Gastrocnemius medialis (tissue), 4 donors: ENCODE measurements at regions not wholly inside any gene's neighbourhood (a gene's known extent, or its start where the extent isn't known, plus 50 kb on each side); places are given as distances from the start of the nearest gene placed in this dataset.

ENCODE experiments used
- ATAC-seq, 2 donors: fragments of 150-250 bp; one replicate each; pipeline ENCODE4 v1.9.1; 2016
- DNase-seq, 2 donors: peaks; one replicate each; pipeline ENCODE4 v3.0.0-alpha.2; 2019
- H3K27ac ChIP-seq, 4 donors: fragments of 200-600 bp; sonication (generic); 1 replicate in 1 of 4; 2 replicates in 3 of 4; pipeline ENCODE4 v1.5.1; 2016 to 2018; ENCODE audit warnings: mild to moderate bottlenecking in 2 of 4, moderate library complexity in 1 of 4
- H3K27me3 ChIP-seq, 3 donors: fragments of 200-600 bp; sonication (generic) in 2 of 3; 1 replicate in 1 of 3; 2 replicates in 2 of 3; pipeline versions ENCODE4 v1.5.1 to v1.6.0; 2016 to 2019; ENCODE audit warnings: mild to moderate bottlenecking in 1 of 3, moderate library complexity in 1 of 3
- H3K36me3 ChIP-seq, 2 donors: fragments of 200-600 bp; sonication (generic) in 1 of 2; one replicate each; pipeline ENCODE4 v1.5.1; 2017 to 2018
- H3K4me1 ChIP-seq, 2 donors: fragments of 200-600 bp; sonication (generic) in 1 of 2; one replicate each; pipeline ENCODE4 v1.5.1; 2016 to 2017; ENCODE audit warnings: mild to moderate bottlenecking in 2 of 2
- H3K4me3 ChIP-seq, 4 donors: fragments of 200-600 bp; sonication (generic) in 3 of 4; 1 replicate in 1 of 4; 2 replicates in 3 of 4; pipeline ENCODE4 v1.5.1; 2016 to 2019; ENCODE audit warnings: mild to moderate bottlenecking in 2 of 4
- H3K9me3 ChIP-seq, 3 donors: fragments of 200-600 bp; sonication (generic) in 2 of 3; 1 replicate in 1 of 3; 2 replicates in 2 of 3; pipeline ENCODE4 v1.5.1; 2016 to 2019
- POLR2A ChIP-seq, 2 donors: fragments of 450-650 bp; IDR thresholded peaks; one replicate each; pipeline ENCODE4 v1.6.1; 2017; ENCODE audit warnings: antibody characterized with exemption in 2 of 2, mild to moderate bottlenecking in 2 of 2, moderate library complexity in 2 of 2
- in situ Hi-C, 4 donors: fragments of 200-750 bp; cut with MboI; loops; one replicate each; pipeline versions ENCODE4 v1.15.0 to v1.8.0; 2017; ENCODE audit warnings: low sequenced_read_pairs in 4 of 4
- intact Hi-C: fragments of 100-400 bp; cut with DNase I; formaldehyde crosslinking; loops from one replicate; pipeline ENCODE4 v1.15.1; 2023; ENCODE audit warnings: low total_unique reads
- TF ChIP-seq, protein P1 (sequence below), 5 experiments: fragments of 450-650 bp in 3 of 5; fragments of 200-600 bp in 2 of 5; sonication (generic) in 2 of 5; IDR thresholded peaks in 4 of 5; conservative IDR thresholded peaks in 1 of 5; 1 replicate in 4 of 5; 2 replicates in 1 of 5; pipeline ENCODE4 v1.5.1; 2016 to 2019; ENCODE audit warnings: antibody characterized with exemption in 5 of 5, mild to moderate bottlenecking in 3 of 5, moderate library complexity in 3 of 5

DNA sequence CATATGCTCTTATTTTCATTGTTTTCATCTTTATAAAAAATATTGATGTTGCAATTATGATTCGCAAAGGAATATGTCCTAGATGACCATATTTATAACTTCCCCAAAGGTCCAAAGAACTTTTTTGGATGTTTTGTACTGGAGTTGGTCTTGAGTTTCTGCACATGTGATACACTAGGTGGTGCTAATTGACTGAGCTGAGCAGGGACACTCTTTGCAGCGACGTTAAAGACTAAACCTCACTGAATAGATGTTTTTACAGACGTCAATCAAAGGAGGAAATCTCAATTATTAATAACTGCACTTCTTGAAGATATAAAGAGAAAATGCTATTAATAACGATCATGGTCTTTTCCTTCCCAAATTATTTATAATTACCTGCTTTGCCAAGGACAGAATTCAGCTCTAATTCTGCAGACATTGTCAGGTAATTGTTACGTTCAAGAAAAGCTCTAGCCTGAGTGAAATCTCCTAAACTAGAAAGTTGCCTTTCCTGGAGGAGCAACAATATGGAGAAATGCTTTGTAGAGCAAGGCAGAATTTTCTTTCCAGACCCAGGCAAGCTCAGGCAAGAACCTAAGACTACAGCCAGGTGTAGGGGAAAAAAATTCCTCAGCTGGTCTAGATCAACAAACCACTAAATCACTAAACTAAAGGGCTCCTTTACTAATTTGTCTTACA, 119.3 kb upstream of the RBBP8 start:
- ATAC-seq (no peak), DNase-seq (no peak)
- Histone ChIP-seq H3K36me3 (no peaks in the 10 kb centered on the region), H3K4me1 (no peaks in the 10 kb centered on the region), H3K27me3 (no peaks in the 10 kb centered on the region), H3K4me3 (no peak overlapping the region), H3K27ac (no peak overlapping the region), H3K9me3 (no peaks in the 10 kb centered on the region)
- in situ Hi-C loops (no loop called here), intact Hi-C loops (no loop called here)
- TF ChIP-seq, protein P1, sequence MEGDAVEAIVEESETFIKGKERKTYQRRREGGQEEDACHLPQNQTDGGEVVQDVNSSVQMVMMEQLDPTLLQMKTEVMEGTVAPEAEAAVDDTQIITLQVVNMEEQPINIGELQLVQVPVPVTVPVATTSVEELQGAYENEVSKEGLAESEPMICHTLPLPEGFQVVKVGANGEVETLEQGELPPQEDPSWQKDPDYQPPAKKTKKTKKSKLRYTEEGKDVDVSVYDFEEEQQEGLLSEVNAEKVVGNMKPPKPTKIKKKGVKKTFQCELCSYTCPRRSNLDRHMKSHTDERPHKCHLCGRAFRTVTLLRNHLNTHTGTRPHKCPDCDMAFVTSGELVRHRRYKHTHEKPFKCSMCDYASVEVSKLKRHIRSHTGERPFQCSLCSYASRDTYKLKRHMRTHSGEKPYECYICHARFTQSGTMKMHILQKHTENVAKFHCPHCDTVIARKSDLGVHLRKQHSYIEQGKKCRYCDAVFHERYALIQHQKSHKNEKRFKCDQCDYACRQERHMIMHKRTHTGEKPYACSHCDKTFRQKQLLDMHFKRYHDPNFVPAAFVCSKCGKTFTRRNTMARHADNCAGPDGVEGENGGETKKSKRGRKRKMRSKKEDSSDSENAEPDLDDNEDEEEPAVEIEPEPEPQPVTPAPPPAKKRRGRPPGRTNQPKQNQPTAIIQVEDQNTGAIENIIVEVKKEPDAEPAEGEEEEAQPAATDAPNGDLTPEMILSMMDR (IDR thresholded peaks at IDR 0.05 in 4 of 5, conservative IDR thresholded peaks at IDR 0.05 in 1 of 5): no peak
- no peak for TF ChIP-seq POLR2A (IDR thresholded peaks at IDR 0.05)

- H3K9me3 ChIP-seq: no peaks in the 10 kb centered on the region
- no peak overlapping the region for H3K27ac ChIP-seq
- in situ Hi-C loops (no loop called here), intact Hi-C loops (no loop called here)
- no peak overlapping the region for H3K4me3 ChIP-seq
- no peaks in the 10 kb centered on the region for H3K36me3 ChIP-seq
- ATAC-seq (no peak), DNase-seq (no peak)
- no peaks in the 10 kb centered on the region for H3K4me1 ChIP-seq
- TF ChIP-seq, protein P1 (IDR thresholded peaks at IDR 0.05 in 4 of 5, conservative IDR thresholded peaks at IDR 0.05 in 1 of 5): no peak
- TF ChIP-seq POLR2A (IDR thresholded peaks at IDR 0.05): no peak
- no peaks in the 10 kb centered on the region for H3K27me3 ChIP-seq
Observed at GRCh38 chr18:22814329-22814703, 118.8 kb upstream of the RBBP8 start.

- DNase-seq (no peak), ATAC-seq (no peak)
- in situ Hi-C loops: no loop called here
- no peak overlapping the region for H3K4me3 ChIP-seq
- intact Hi-C loops: no loop called here
- H3K36me3 ChIP-seq: no peaks in the 10 kb centered on the region
- no peaks in the 10 kb centered on the region for H3K9me3 ChIP-seq
- no peak overlapping the region for H3K27ac ChIP-seq
- no peaks in the 10 kb centered on the region for H3K27me3 ChIP-seq
- TF ChIP-seq POLR2A (IDR thresholded peaks at IDR 0.05): no peak
- TF ChIP-seq, protein P1 (IDR thresholded peaks at IDR 0.05 in 4 of 5, conservative IDR thresholded peaks at IDR 0.05 in 1 of 5): no peak
- no peaks in the 10 kb centered on the region for H3K4me1 ChIP-seq
Observed at GRCh38 chr18:22816266-22817176, 116.6 kb upstream of the RBBP8 start.

DNA sequence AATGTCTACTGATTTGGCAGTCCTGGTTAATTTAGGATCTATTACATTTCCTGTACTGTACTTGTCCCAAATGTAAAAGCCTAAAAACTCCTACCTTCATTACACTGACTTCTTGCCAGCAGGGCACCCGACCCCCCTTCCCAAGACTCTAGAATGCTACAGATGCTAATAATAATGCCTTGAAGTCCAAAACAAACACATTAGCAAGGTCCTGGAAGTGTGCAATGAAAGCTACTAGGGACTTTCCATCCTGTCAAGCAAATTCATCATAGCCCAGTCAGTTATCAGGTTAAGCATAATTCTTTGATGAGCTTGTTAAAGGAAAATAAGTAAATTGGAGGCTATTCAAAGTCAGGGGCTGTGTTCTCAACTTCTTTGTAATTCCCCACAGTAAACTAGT, 115.3 kb upstream of the RBBP8 start:
- no peaks in the 10 kb centered on the region for H3K4me1 ChIP-seq
- H3K36me3 ChIP-seq: no peaks in the 10 kb centered on the region
- no peak for DNase-seq
- intact Hi-C loops: no loop called here
- H3K9me3 ChIP-seq: no peaks in the 10 kb centered on the region
- ATAC-seq: no peak
- H3K27me3 ChIP-seq: peaks cover 0 to 2% (median 0%) of the 10 kb centered on the region in 3 donors
- H3K4me3 ChIP-seq: no peak overlapping the region
- in situ Hi-C loops: no loop called here
- TF ChIP-seq POLR2A (IDR thresholded peaks at IDR 0.05): no peak
- TF ChIP-seq, protein P1 (IDR thresholded peaks at IDR 0.05 in 4 of 5, conservative IDR thresholded peaks at IDR 0.05 in 1 of 5): no peak
- H3K27ac ChIP-seq: no peak overlapping the region
